ENCODE measurements at regions not wholly inside any gene's neighbourhood (a gene's known extent, or its start where the extent isn't known, plus 50 kb on each side); places are given as distances from the start of the nearest gene placed in this dataset.

DNA sequence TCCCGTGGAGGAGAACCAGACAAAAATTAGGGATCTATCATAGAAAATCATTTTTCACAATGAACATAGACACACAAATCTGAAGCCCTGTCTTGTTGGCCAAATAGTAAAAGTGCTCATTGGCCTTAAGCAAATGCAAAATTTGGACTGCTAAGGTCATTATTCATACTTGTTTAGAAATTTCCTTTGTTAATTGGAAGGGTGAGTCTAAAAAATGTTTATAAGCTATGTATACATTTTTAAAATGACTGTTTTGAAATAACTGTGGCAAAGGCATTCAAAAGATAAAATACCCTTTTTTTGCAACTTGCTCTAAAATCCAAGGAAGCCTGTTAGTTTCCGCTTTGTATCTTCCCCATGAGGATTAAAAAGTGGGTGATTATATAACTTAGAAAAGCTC lies 195.0 kb downstream of the ZNF330 start:
- TF ChIP-seq, protein P1, sequence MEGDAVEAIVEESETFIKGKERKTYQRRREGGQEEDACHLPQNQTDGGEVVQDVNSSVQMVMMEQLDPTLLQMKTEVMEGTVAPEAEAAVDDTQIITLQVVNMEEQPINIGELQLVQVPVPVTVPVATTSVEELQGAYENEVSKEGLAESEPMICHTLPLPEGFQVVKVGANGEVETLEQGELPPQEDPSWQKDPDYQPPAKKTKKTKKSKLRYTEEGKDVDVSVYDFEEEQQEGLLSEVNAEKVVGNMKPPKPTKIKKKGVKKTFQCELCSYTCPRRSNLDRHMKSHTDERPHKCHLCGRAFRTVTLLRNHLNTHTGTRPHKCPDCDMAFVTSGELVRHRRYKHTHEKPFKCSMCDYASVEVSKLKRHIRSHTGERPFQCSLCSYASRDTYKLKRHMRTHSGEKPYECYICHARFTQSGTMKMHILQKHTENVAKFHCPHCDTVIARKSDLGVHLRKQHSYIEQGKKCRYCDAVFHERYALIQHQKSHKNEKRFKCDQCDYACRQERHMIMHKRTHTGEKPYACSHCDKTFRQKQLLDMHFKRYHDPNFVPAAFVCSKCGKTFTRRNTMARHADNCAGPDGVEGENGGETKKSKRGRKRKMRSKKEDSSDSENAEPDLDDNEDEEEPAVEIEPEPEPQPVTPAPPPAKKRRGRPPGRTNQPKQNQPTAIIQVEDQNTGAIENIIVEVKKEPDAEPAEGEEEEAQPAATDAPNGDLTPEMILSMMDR (IDR thresholded peaks at IDR 0.05; ENCODE audit: control extremely low read depth, extremely low read depth), result no peak
- 76 to 81% methylated on average over 2 of the region's 2 CpGs for whole genome bisulfite sequencing, 2 donors

DNA sequence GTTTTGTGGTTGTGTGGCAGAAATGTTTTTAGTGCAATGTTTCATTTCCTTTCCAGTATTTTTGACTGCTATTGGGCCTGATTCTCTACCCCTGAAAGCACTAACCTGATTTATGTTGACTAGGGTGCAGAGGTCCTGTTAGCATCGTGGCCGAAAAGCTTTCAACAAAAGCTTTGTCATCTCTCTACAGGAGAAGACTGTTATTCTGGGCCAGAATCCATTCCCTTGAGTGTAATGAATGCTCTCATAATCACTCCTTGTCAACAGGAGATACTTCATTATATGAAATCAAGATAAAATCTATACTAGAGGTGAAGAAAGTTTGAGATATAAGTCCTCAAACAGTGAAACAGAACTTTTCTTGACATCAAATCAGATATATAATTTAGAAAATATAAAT lies 195.5 kb downstream of the ZNF330 start:
- no peaks in the 10 kb centered on the region for H3K9me3 ChIP-seq (ENCODE audit: control insufficient read depth in 4 of 4, insufficient read depth in 3 of 4, low read length in 3 of 4)
- H3K9ac ChIP-seq (ENCODE audit: insufficient read depth in 1 of 2, low read length in 2 of 2), result no peak overlapping the region
- DNase-seq (peak in 1 of 3 donors; percentile 20), ATAC-seq (ENCODE audit: insufficient read depth, low FRiP score) (no peak)
- no peak overlapping the region for H3K27ac ChIP-seq (ENCODE audit: low read depth in 1 of 2, low read length in 1 of 2)
- no peak overlapping the region for H3K4me3 ChIP-seq
- 48 to 85% methylated on average over 2 of the region's 2 CpGs for WGBS, 2 donors
- H3K27me3 ChIP-seq (ENCODE audit: control insufficient read depth in 3 of 3, insufficient read depth in 3 of 3, low read length in 2 of 3), result no peaks in the 10 kb centered on the region
- H3K36me3 ChIP-seq (ENCODE audit: control insufficient read depth in 4 of 4, insufficient read depth in 4 of 4, low read length in 4 of 4), result no peaks in the 10 kb centered on the region
- TF ChIP-seq, protein P1 (IDR thresholded peaks at IDR 0.05; ENCODE audit: control extremely low read depth, extremely low read depth), result no peak
- H3K4me1 ChIP-seq (ENCODE audit: control insufficient read depth in 5 of 5, insufficient read depth in 5 of 5, low read length in 5 of 5), result peaks cover 0 to 18% (median 0%) of the 10 kb centered on the region in 5 donors

More for the DNA sequence above, 195.0 kb downstream of the ZNF330 start:
- Histone ChIP-seq H3K36me3 (ENCODE audit: control insufficient read depth in 4 of 4, insufficient read depth in 4 of 4, low read length in 4 of 4) (no peaks in the 10 kb centered on the region), H3K9me3 (ENCODE audit: control insufficient read depth in 4 of 4, insufficient read depth in 3 of 4, low read length in 3 of 4) (no peaks in the 10 kb centered on the region), H3K27me3 (ENCODE audit: control insufficient read depth in 3 of 3, insufficient read depth in 3 of 3, low read length in 2 of 3) (no peaks in the 10 kb centered on the region), H3K4me1 (ENCODE audit: control insufficient read depth in 5 of 5, insufficient read depth in 5 of 5, low read length in 5 of 5) (peaks cover 0 to 18% (median 0%) of the 10 kb centered on the region in 5 donors), H3K4me3 (no peak overlapping the region), H3K9ac (ENCODE audit: insufficient read depth in 1 of 2, low read length in 2 of 2) (no peak overlapping the region), H3K27ac (ENCODE audit: low read depth in 1 of 2, low read length in 1 of 2) (no peak overlapping the region)
- ATAC-seq (ENCODE audit: insufficient read depth, low FRiP score) (no peak), DNase-seq (peak in 2 of 3 donors; percentile 37 to 44)

DNA sequence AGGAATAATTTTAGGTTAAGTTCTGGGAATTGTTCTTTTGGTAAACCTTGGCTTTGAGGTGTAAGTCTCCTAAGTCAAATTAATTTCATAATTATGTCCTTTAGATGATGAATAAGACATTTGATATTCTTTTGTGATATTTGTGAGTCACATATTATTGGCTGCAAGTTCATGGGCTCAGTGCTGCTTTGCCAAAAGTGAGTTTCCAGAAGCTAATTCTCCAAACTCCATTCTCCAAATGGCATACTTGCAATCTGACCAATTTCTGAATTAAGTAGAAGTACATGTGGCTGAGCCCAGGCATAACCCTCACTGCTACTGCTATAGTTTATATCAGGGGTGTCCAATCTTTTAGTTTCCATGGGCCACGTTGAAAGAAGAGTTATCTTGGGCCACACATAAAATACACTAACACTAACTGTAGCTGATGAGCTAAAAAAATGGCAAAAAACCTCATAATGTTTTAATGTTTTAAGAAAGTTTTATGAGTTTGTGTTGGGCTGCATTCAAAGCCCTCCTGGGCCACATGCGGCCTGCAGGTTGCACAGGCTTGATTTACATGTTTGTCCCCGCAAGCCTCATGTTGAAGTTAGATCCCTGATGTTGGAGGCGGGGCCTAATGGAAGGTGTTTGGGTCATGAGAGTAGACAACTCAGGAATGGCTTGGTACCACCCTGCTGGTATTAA lies 196.1 kb downstream of the ZNF330 start:
- Histone ChIP-seq H3K27me3 (ENCODE audit: control insufficient read depth in 3 of 3, insufficient read depth in 3 of 3, low read length in 2 of 3) (no peaks in the 10 kb centered on the region), H3K4me3 (no peak overlapping the region), H3K9me3 (ENCODE audit: control insufficient read depth in 4 of 4, insufficient read depth in 3 of 4, low read length in 3 of 4) (peaks cover 0 to 1% (median 0%) of the 10 kb centered on the region in 4 donors), H3K9ac (ENCODE audit: insufficient read depth in 1 of 2, low read length in 2 of 2) (no peak overlapping the region), H3K36me3 (ENCODE audit: control insufficient read depth in 4 of 4, insufficient read depth in 4 of 4, low read length in 4 of 4) (no peaks in the 10 kb centered on the region), H3K4me1 (ENCODE audit: control insufficient read depth in 5 of 5, insufficient read depth in 5 of 5, low read length in 5 of 5) (peaks cover 0 to 18% (median 0%) of the 10 kb centered on the region in 5 donors), H3K27ac (ENCODE audit: low read depth in 1 of 2, low read length in 1 of 2) (no peak overlapping the region)
- 74 to 96% methylated on average over 4 of the region's 4 CpGs for WGBS, 2 donors
- TF ChIP-seq, protein P1 (IDR thresholded peaks at IDR 0.05; ENCODE audit: control extremely low read depth, extremely low read depth), result no peak
- no peak for DNase-seq
- no peak for ATAC-seq (ENCODE audit: insufficient read depth, low FRiP score)

All from lung (tissue), 11 donors.